HEK293 (cell line): ENCODE measurements at regions not wholly inside any gene's neighbourhood (a gene's known extent, or its start where the extent isn't known, plus 50 kb on each side); places are given as distances from the start of the nearest gene placed in this dataset.

ENCODE experiments used
- CTCF ChIA-PET: fragments of 350-600 bp; formaldehyde crosslinking; extraction: SDS; loops from one replicate; lab custom pipeline; 2021; ENCODE audit warnings: antibody characterized with exemption; lab: Yijun Ruan, JAX
- POLR2A ChIA-PET: fragments of 300-600 bp; formaldehyde crosslinking; extraction: SDS; loops from one replicate; lab custom pipeline; 2020; ENCODE audit warnings: antibody characterized with exemption, inconsistent platforms; lab: Yijun Ruan, JAX
- H3K27ac ChIP-seq: fragments of 200-500 bp; sonication (Bioruptor generic); 2 replicates; pipeline ENCODE4 v1.5.1; 2014; ENCODE audit warnings: low read depth, low read length, control low read depth, inconsistent platforms; ENCODE audit errors: extremely low read depth
- H3K36me3 ChIP-seq, 2 experiments: fragments of 200-500 bp in 1 of 2; sonication (Bioruptor generic) in 1 of 2; 1 replicate in 1 of 2; 2 replicates in 1 of 2; pipeline ENCODE4 v1.5.1; 2014 to 2017; ENCODE audit warnings: inconsistent platforms in 2 of 2, low read length in 2 of 2; ENCODE audit not compliant: control insufficient read depth in 2 of 2, insufficient read depth in 1 of 2
- H3K4me1 ChIP-seq: fragments of 200-500 bp; sonication (Bioruptor generic); 2 replicates; pipeline ENCODE4 v1.5.1; 2014; ENCODE audit warnings: mild to moderate bottlenecking, low read length, inconsistent platforms; ENCODE audit not compliant: control insufficient read depth, insufficient read depth
- H3K4me3 ChIP-seq: 2 replicates; pipeline ENCODE4 v1.5.1; 2011; ENCODE audit warnings: low read depth, mild to moderate bottlenecking, control low read depth, low read length, moderate library complexity
- H3K9me3 ChIP-seq: fragments of 200-500 bp; sonication (Bioruptor generic); 2 replicates; pipeline ENCODE4 v1.5.1; 2014; ENCODE audit warnings: low read depth, low read length, inconsistent platforms; ENCODE audit not compliant: control insufficient read depth, insufficient read depth
- ELK4 ChIP-seq: IDR thresholded peaks from 2 replicates; pipeline ENCODE4 v1.6.1; 2011; ENCODE audit warnings: mild to moderate bottlenecking, low read depth, low read length, borderline replicate concordance
- KLF8 ChIP-seq: fragments of 450-650 bp; formaldehyde crosslinking; IDR thresholded peaks from 2 replicates; pipeline ENCODE4 v1.5.1; 2016; ENCODE audit warnings: missing biosample characterization, missing genetic modification characterization
- MYNN ChIP-seq: fragments of 450-650 bp; formaldehyde crosslinking; IDR thresholded peaks from 2 replicates; pipeline ENCODE4 v1.5.1; 2016; ENCODE audit warnings: missing biosample characterization, missing genetic modification characterization, borderline replicate concordance
- MZF1 ChIP-seq: fragments of 450-650 bp; formaldehyde crosslinking; IDR thresholded peaks from 2 replicates; pipeline ENCODE4 v1.5.1; 2017; ENCODE audit warnings: missing biosample characterization, missing genetic modification characterization, borderline replicate concordance
- PATZ1 ChIP-seq: fragments of 450-650 bp; formaldehyde crosslinking; IDR thresholded peaks from 2 replicates; pipeline ENCODE4 v1.5.1; 2016; ENCODE audit warnings: missing biosample characterization, missing genetic modification characterization
- SP7 ChIP-seq: fragments of 450-650 bp; formaldehyde crosslinking; IDR thresholded peaks from 2 replicates; pipeline ENCODE4 v1.5.1; 2016; ENCODE audit warnings: missing biosample characterization, missing genetic modification characterization
- TSHZ1 ChIP-seq: fragments of 450-650 bp; formaldehyde crosslinking; IDR thresholded peaks from 2 replicates; pipeline ENCODE4 v1.5.1; 2016; ENCODE audit warnings: missing biosample characterization, missing genetic modification characterization, borderline replicate concordance
- ZBTB1 ChIP-seq: fragments of 450-650 bp; formaldehyde crosslinking; IDR thresholded peaks from 2 replicates; pipeline ENCODE4 v1.5.1; 2016; ENCODE audit warnings: missing biosample characterization, missing genetic modification characterization
- ZFP41 ChIP-seq: fragments of 450-650 bp; formaldehyde crosslinking; IDR thresholded peaks from 2 replicates; pipeline ENCODE4 v1.5.1; 2016; ENCODE audit warnings: missing biosample characterization, missing genetic modification characterization, borderline replicate concordance
- ZNF2 ChIP-seq: fragments of 450-650 bp; formaldehyde crosslinking; IDR thresholded peaks from 2 replicates; pipeline ENCODE4 v1.5.1; 2016; ENCODE audit warnings: missing biosample characterization, missing genetic modification characterization
- ZNF202 ChIP-seq: fragments of 450-650 bp; formaldehyde crosslinking; IDR thresholded peaks from 2 replicates; pipeline ENCODE4 v1.5.1; 2016; ENCODE audit warnings: missing biosample characterization, missing genetic modification characterization, borderline replicate concordance
- ZNF24 ChIP-seq: fragments of 450-650 bp; formaldehyde crosslinking; IDR thresholded peaks from 2 replicates; pipeline ENCODE4 v1.5.1; 2016; ENCODE audit warnings: missing biosample characterization, missing genetic modification characterization
- ZNF248 ChIP-seq: fragments of 450-650 bp; formaldehyde crosslinking; IDR thresholded peaks from 2 replicates; pipeline ENCODE4 v1.5.1; 2017; ENCODE audit warnings: missing biosample characterization, missing genetic modification characterization
- ZNF362 ChIP-seq: fragments of 450-650 bp; formaldehyde crosslinking; IDR thresholded peaks from 2 replicates; pipeline ENCODE4 v1.5.1; 2016; ENCODE audit warnings: missing biosample characterization, missing genetic modification characterization
- ZNF366 ChIP-seq: fragments of 450-650 bp; formaldehyde crosslinking; conservative IDR thresholded peaks from 2 replicates; pipeline ENCODE4 v1.5.1; 2016; ENCODE audit warnings: missing biosample characterization, missing genetic modification characterization
- ZNF394 ChIP-seq: fragments of 450-650 bp; formaldehyde crosslinking; IDR thresholded peaks from 2 replicates; pipeline ENCODE4 v1.5.1; 2016; ENCODE audit warnings: missing biosample characterization, missing genetic modification characterization, mild to moderate bottlenecking, moderate library complexity, borderline replicate concordance
- ZNF398 ChIP-seq: fragments of 450-650 bp; formaldehyde crosslinking; IDR thresholded peaks from 2 replicates; pipeline ENCODE4 v1.5.1; 2017; ENCODE audit warnings: missing biosample characterization, missing genetic modification characterization
- ZNF544 ChIP-seq: fragments of 450-650 bp; formaldehyde crosslinking; IDR thresholded peaks from 2 replicates; pipeline ENCODE4 v1.5.0; 2017; ENCODE audit warnings: missing biosample characterization, missing genetic modification characterization
- ZNF558 ChIP-seq: fragments of 450-650 bp; formaldehyde crosslinking; IDR thresholded peaks from 2 replicates; pipeline ENCODE4 v1.5.1; 2016; ENCODE audit warnings: missing biosample characterization, missing genetic modification characterization
- ZNF624 ChIP-seq: fragments of 450-650 bp; formaldehyde crosslinking; IDR thresholded peaks from 2 replicates; pipeline ENCODE4 v1.5.1; 2017; ENCODE audit warnings: missing biosample characterization, missing genetic modification characterization
- ZNF626 ChIP-seq: fragments of 450-650 bp; sonication (Bioruptor Pico); formaldehyde crosslinking; IDR thresholded peaks from 2 replicates; pipeline ENCODE4 v1.5.1; 2018; ENCODE audit warnings: missing biosample characterization, missing genetic modification characterization, inconsistent platforms
- ZNF629 ChIP-seq: fragments of 450-650 bp; formaldehyde crosslinking; IDR thresholded peaks from 2 replicates; pipeline ENCODE4 v1.5.1; 2017; ENCODE audit warnings: missing biosample characterization, missing genetic modification characterization
- ZNF658 ChIP-seq: fragments of 450-650 bp; formaldehyde crosslinking; IDR thresholded peaks from 2 replicates; pipeline ENCODE4; 2016; ENCODE audit warnings: missing biosample characterization, missing genetic modification characterization
- ZNF785 ChIP-seq: fragments of 450-650 bp; formaldehyde crosslinking; IDR thresholded peaks from 2 replicates; pipeline ENCODE4 v1.5.1; 2016; ENCODE audit warnings: missing biosample characterization, missing genetic modification characterization
- ZNF792 ChIP-seq: fragments of 450-650 bp; formaldehyde crosslinking; IDR thresholded peaks from 2 replicates; pipeline ENCODE4 v1.5.1; 2016; ENCODE audit warnings: missing biosample characterization, missing genetic modification characterization

- Histone ChIP-seq H3K27ac (no peak overlapping the region), H3K4me3 (no peak overlapping the region), H3K4me1 (no peaks in the 10 kb centered on the region), H3K36me3 (no peaks in the 10 kb centered on the region)
- POLR2A ChIA-PET = no interaction called here
- TF ChIP-seq ZNF202 (no peak), KLF8 (no peak), ZNF362 (tag by site-specific recombination) (no peak), ZNF785 (tag by site-specific recombination) (no peak), ZNF629 (no peak), ZNF626 (tag by site-specific recombination) (no peak), ZNF792 (no peak), ZNF544 (tag by site-specific recombination) (no peak), ZBTB1 (no peak), ZNF558 (no peak), MYNN (tag by site-specific recombination) (no peak), SP7 (tag by site-specific recombination) (no peak), ZNF398 (tag by site-specific recombination) (no peak), ELK4 (no peak), ZNF366 (tag by site-specific recombination) (no peak), ZNF394 (no peak), ZFP41 (tag by site-specific recombination) (no peak), ZNF24 (tag by site-specific recombination) (no peak), ZNF248 (tag by site-specific recombination) (no peak)
- TF ChIP-seq, all 188 proteins: peak for 0
- no peaks in the 10 kb centered on the region for H3K9me3 ChIP-seq
- CTCF ChIA-PET = interaction anchor here (0.6 kb wide), 1 partner anchor 1750 kb away, joined by 4 read pairs; no protein-coding TSS in a partner anchor
These were observed 250.6 kb upstream of the GALNT17 start for GRCh38 chr7:70881167-70881847.

GRCh38 chr7:70883750-70884439 is 248.0 kb upstream of the GALNT17 start:
- POLR2A ChIA-PET = no interaction called here
- no peak overlapping the region for H3K27ac ChIP-seq
- no peak for TF ChIP-seq MZF1 (tag by site-specific recombination)
- no peak for TF ChIP-seq ZNF658
- TF ChIP-seq PATZ1 (tag by site-specific recombination) = no peak
- no peak for TF ChIP-seq ZNF624 (tag by site-specific recombination)
- no peak for TF ChIP-seq TSHZ1 (tag by site-specific recombination)
- TF ChIP-seq ZNF2 (tag by site-specific recombination) = no peak

More at GRCh38 chr7:70883750-70884439, 248.0 kb upstream of the GALNT17 start:
- Histone ChIP-seq H3K36me3 (no peaks in the 10 kb centered on the region), H3K4me1 (no peaks in the 10 kb centered on the region), H3K4me3 (no peak overlapping the region), H3K9me3 (no peaks in the 10 kb centered on the region)
- CTCF ChIA-PET = no interaction called here
